ENCODE measurements at regions not wholly inside any gene's neighbourhood (a gene's known extent, or its start where the extent isn't known, plus 50 kb on each side); places are given as distances from the start of the nearest gene placed in this dataset.

GRCh38 chr7:68484731-68485130, 1113.5 kb upstream of the AUTS2 start:
- no peak overlapping the region for H3K18ac ChIP-seq (ENCODE audit: extremely low read depth, low read length)
- H4K91ac ChIP-seq (replicated peaks; ENCODE audit: insufficient read length, low read length) = no peak overlapping the region
- no peak overlapping the region for H2BK12ac ChIP-seq (ENCODE audit: low read depth, low read length)
- no peak overlapping the region for H2AK5ac ChIP-seq (ENCODE audit: low read depth, low read length)
- POLR2A ChIA-PET (ENCODE audit: partially characterized antibody) = no interaction called here
- no peaks in the 10 kb centered on the region for H3K79me1 ChIP-seq (ENCODE audit: low read depth, low read length)
- H2BK120ac ChIP-seq (replicated peaks; ENCODE audit: low read depth, low read length) = no peak overlapping the region
- CTCF ChIA-PET (ENCODE audit: partially characterized antibody) = interaction anchor here (0.6 to 0.9 kb wide), 4 partner anchors 15 to 723 kb away, joined by 3 to 5 read pairs (median 3); no protein-coding TSS in a partner anchor
- no peak for FAIRE-seq
- no peak overlapping the region for H3K27ac ChIP-seq (ENCODE audit: low read depth, low read length)
- H3K4me2 ChIP-seq (ENCODE audit: insufficient read depth in 1 of 2, low read depth in 2 of 2, low read length in 2 of 2) = no peak overlapping the region
- no peak overlapping the region for H3K14ac ChIP-seq (ENCODE audit: insufficient read length)
- 0 out of 2 replicates have a peak overlapping the region, but pooled peaks have one; percentile 16 for H2BK15ac ChIP-seq (ENCODE audit: low read length)
- no peaks in the 10 kb centered on the region for H3K79me2 ChIP-seq (ENCODE audit: control insufficient read depth in 1 of 2, insufficient read depth in 2 of 2, low read length in 2 of 2)
- no peak overlapping the region for H4K5ac ChIP-seq (ENCODE audit: insufficient read length, low read depth, low read length)
- no peak overlapping the region for H3K9ac ChIP-seq (replicated peaks in 1 of 4; ENCODE audit: extremely low read depth in 1 of 4, low read depth in 3 of 4, low read length in 3 of 4)
- DNase-seq (ENCODE audit: low read depth in 1 of 2, low spot score in 2 of 2) = no peak
- no peak overlapping the region for H2BK5ac ChIP-seq (ENCODE audit: low read depth, low read length)
- peaks cover 0 to 2% (median 0%) of the 10 kb centered on the region in 4 experiments; a peak in 1 of 7 replicates for H3K27me3 ChIP-seq (replicated peaks in 1 of 4; ENCODE audit: control insufficient read depth in 3 of 4, extremely low read depth in 1 of 4, insufficient read depth in 3 of 4, low read length in 3 of 4)
- H3K56ac ChIP-seq (replicated peaks; ENCODE audit: insufficient read length, low read depth, low read length) = no peak overlapping the region
- H2AFZ ChIP-seq (ENCODE audit: low read length) = no peak overlapping the region
- peaks cover 0 to 2% (median 0%) of the 10 kb centered on the region in 4 experiments; a peak in 1 of 7 replicates for H3K4me1 ChIP-seq (replicated peaks in 1 of 4; ENCODE audit: control insufficient read depth in 3 of 4, insufficient read depth in 4 of 4, low read length in 3 of 4)
- H3K9me3 ChIP-seq (ENCODE audit: insufficient read depth in 2 of 2, low read depth in 1 of 2, low read length in 1 of 2) = no peaks in the 10 kb centered on the region
- no peaks in the 10 kb centered on the region for H3K23me2 ChIP-seq (ENCODE audit: low read depth, low read length)
- H4K20me1 ChIP-seq (replicated peaks in 1 of 2; ENCODE audit: control insufficient read depth in 1 of 2, insufficient read depth in 2 of 2, low read length in 2 of 2) = no peaks in the 10 kb centered on the region
- H3K36me3 ChIP-seq (ENCODE audit: control insufficient read depth in 2 of 4, insufficient read depth in 4 of 4, low read length in 3 of 4) = no peaks in the 10 kb centered on the region
- H3K4me3 ChIP-seq (ENCODE audit: extremely low read depth in 1 of 4, insufficient read depth in 2 of 4, low read depth in 3 of 4, low read length in 4 of 4) = no peak overlapping the region
- no peak overlapping the region for H4K8ac ChIP-seq (ENCODE audit: extremely low read depth, insufficient read depth, low read length)
- no peak overlapping the region for H2BK20ac ChIP-seq (ENCODE audit: low read length)
- WGBS, 2 experiments (ENCODE audit: extremely low coverage in 1 of 2, insufficient coverage in 1 of 2, insufficient read length in 1 of 2, insufficient replicate concordance in 2 of 2, low coverage in 1 of 2, low lambda C conversion rate in 2 of 2, missing lambda C conversion rate in 1 of 2) = 90% methylated on average over 6 of the region's 6 CpGs; no CpG with 5 or more reads in 1 of the 2 experiments
- no peak overlapping the region for H3K4ac ChIP-seq (replicated peaks; ENCODE audit: insufficient read length, low read depth, low read length)
- H3K23ac ChIP-seq (ENCODE audit: insufficient read length) = no peak overlapping the region
- TF ChIP-seq BRCA1 (IDR thresholded peaks at IDR 0.05; ENCODE audit: low read depth, low read length) (no peak), TEAD4 (IDR thresholded peaks at IDR 0.05; ENCODE audit: low read depth, low read length) (no peak), SP2 (IDR thresholded peaks at IDR 0.05; ENCODE audit: low read length) (no peak), CBX5 (IDR thresholded peaks at IDR 0.05; ENCODE audit: low read depth, low read length) (no peak), CEBPB (IDR thresholded peaks at IDR 0.05; ENCODE audit: low read depth, low read length) (no peak), POLR2A (IDR thresholded peaks at IDR 0.05; ENCODE audit: control extremely low read depth in 1 of 2, low read depth in 2 of 2, low read length in 2 of 2) (no peak), RNF2 (IDR thresholded peaks at IDR 0.05; ENCODE audit: borderline replicate concordance, low read depth, low read length, missing control alignments, poor library complexity, severe bottlenecking) (no peak), TAF7 (optimal IDR thresholded peaks at IDR 0.05; ENCODE audit: borderline replicate concordance, low read depth, low read length) (no peak), ATF2 (IDR thresholded peaks at IDR 0.05; ENCODE audit: low read length) (no peak)
- TF ChIP-seq, protein P1, sequence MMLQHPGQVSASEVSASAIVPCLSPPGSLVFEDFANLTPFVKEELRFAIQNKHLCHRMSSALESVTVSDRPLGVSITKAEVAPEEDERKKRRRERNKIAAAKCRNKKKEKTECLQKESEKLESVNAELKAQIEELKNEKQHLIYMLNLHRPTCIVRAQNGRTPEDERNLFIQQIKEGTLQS (IDR thresholded peaks at IDR 0.05; ENCODE audit: insufficient read depth, low read depth, low read length) = no peak
- TF ChIP-seq, protein P2, sequence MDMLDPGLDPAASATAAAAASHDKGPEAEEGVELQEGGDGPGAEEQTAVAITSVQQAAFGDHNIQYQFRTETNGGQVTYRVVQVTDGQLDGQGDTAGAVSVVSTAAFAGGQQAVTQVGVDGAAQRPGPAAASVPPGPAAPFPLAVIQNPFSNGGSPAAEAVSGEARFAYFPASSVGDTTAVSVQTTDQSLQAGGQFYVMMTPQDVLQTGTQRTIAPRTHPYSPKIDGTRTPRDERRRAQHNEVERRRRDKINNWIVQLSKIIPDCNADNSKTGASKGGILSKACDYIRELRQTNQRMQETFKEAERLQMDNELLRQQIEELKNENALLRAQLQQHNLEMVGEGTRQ (IDR thresholded peaks at IDR 0.05; ENCODE audit: low read length) = no peak

Measured in H1 (cell line).